ENCODE measurements at regions not wholly inside any gene's neighbourhood (a gene's known extent, or its start where the extent isn't known, plus 50 kb on each side); places are given as distances from the start of the nearest gene placed in this dataset.

GRCh38 chr3:64765947-64766346, 78.1 kb upstream of the ADAMTS9 start:
- Histone ChIP-seq H3K4me3 (no peak overlapping the region), H3K4me1 (replicated peaks) (peaks cover 4% of the 10 kb centered on the region), H3K36me3 (no peaks in the 10 kb centered on the region), H3K9me3 (no peaks in the 10 kb centered on the region), H3K27ac (no peak overlapping the region), H3K27me3 (replicated peaks; ENCODE audit: insufficient read depth) (no peaks in the 10 kb centered on the region)
- TF ChIP-seq CTCF (IDR thresholded peaks at IDR 0.05): no peak
- TF ChIP-seq POLR2A (IDR thresholded peaks at IDR 0.05): no peak
- no peak for TF ChIP-seq POLR2AphosphoS5 (IDR thresholded peaks at IDR 0.05)
- WGBS: 50% methylated on average over 4 of the region's 4 CpGs
- intact Hi-C loops (cut with DNase I): no loop called here
- DNase-seq (ENCODE audit: low spot score): no peak

- Histone ChIP-seq H3K27me3 (replicated peaks; ENCODE audit: insufficient read depth) (no peaks in the 10 kb centered on the region), H3K4me3 (no peak overlapping the region), H3K36me3 (no peaks in the 10 kb centered on the region), H3K9me3 (no peaks in the 10 kb centered on the region), H3K4me1 (replicated peaks) (peaks cover 4% of the 10 kb centered on the region), H3K27ac (no peak overlapping the region)
- WGBS: 67% methylated on average over 6 of the region's 6 CpGs
- DNase-seq (ENCODE audit: low spot score): no peak
- TF ChIP-seq POLR2AphosphoS5 (IDR thresholded peaks at IDR 0.05) (no peak), CTCF (IDR thresholded peaks at IDR 0.05) (no peak), POLR2A (IDR thresholded peaks at IDR 0.05) (no peak)
- intact Hi-C loops (cut with DNase I): no loop called here
Observed at GRCh38 chr3:64764386-64764929, 76.7 kb upstream of the ADAMTS9 start.

GRCh38 chr3:64763980-64764379, 76.2 kb upstream of the ADAMTS9 start:
- intact Hi-C loops (cut with DNase I): no loop called here
- peaks cover 4% of the 10 kb centered on the region for H3K4me1 ChIP-seq (replicated peaks)

GRCh38 chr3:64761729-64762128, 73.9 kb upstream of the ADAMTS9 start:
- peaks cover 4% of the 10 kb centered on the region for H3K4me1 ChIP-seq (replicated peaks)

More at GRCh38 chr3:64763980-64764379, 76.2 kb upstream of the ADAMTS9 start:
- Histone ChIP-seq H3K27ac (no peak overlapping the region), H3K27me3 (replicated peaks; ENCODE audit: insufficient read depth) (no peaks in the 10 kb centered on the region), H3K4me3 (no peak overlapping the region), H3K36me3 (no peaks in the 10 kb centered on the region), H3K9me3 (no peaks in the 10 kb centered on the region)
- no peak for DNase-seq (ENCODE audit: low spot score)
- no peak for TF ChIP-seq CTCF (IDR thresholded peaks at IDR 0.05)
- no peak for TF ChIP-seq POLR2A (IDR thresholded peaks at IDR 0.05)
- TF ChIP-seq POLR2AphosphoS5 (IDR thresholded peaks at IDR 0.05): no peak

More at GRCh38 chr3:64761729-64762128, 73.9 kb upstream of the ADAMTS9 start:
- 80% methylated on average over 5 of the region's 5 CpGs for WGBS
- no peak for TF ChIP-seq CTCF (IDR thresholded peaks at IDR 0.05)
- no peak for TF ChIP-seq POLR2A (IDR thresholded peaks at IDR 0.05)
- no peak for TF ChIP-seq POLR2AphosphoS5 (IDR thresholded peaks at IDR 0.05)
- Histone ChIP-seq H3K9me3 (no peaks in the 10 kb centered on the region), H3K27me3 (replicated peaks; ENCODE audit: insufficient read depth) (no peaks in the 10 kb centered on the region), H3K27ac (no peak overlapping the region), H3K36me3 (no peaks in the 10 kb centered on the region), H3K4me3 (no peak overlapping the region)
- intact Hi-C loops (cut with DNase I): no loop called here
- no peak for DNase-seq (ENCODE audit: low spot score)
